Liver (tissue), 3 donors: ENCODE measurements at regions not wholly inside any gene's neighbourhood (a gene's known extent, or its start where the extent isn't known, plus 50 kb on each side); places are given as distances from the start of the nearest gene placed in this dataset.
"Not testable (repeated sequence)": the region's sequence is repeated elsewhere in the genome, so short reads cannot be mapped to it uniquely, and the experiment has no call there.

Experiments
- FOXA1 ChIP-seq: IDR thresholded peaks from 2 replicates; pipeline ENCODE4 v1.6.1; 2016; ENCODE audit warnings: antibody characterized with exemption
- JUND ChIP-seq, 2 donors: IDR thresholded peaks; 2 replicates each; pipeline ENCODE4 v1.6.1; 2016; ENCODE audit warnings: antibody characterized with exemption in 2 of 2
- NR2F2 ChIP-seq: IDR thresholded peaks from 2 replicates; pipeline ENCODE4 v1.6.1; 2016; ENCODE audit warnings: antibody characterized with exemption
- RAD21 ChIP-seq, 2 donors: IDR thresholded peaks; 2 replicates each; pipeline ENCODE4 v1.6.1; 2016; ENCODE audit warnings: antibody characterized with exemption in 2 of 2, mild to moderate bottlenecking in 2 of 2
- TF ChIP-seq, protein P1 (sequence below): IDR thresholded peaks from 2 replicates; pipeline ENCODE4 v1.6.1; 2016; ENCODE audit warnings: antibody characterized with exemption
- TF ChIP-seq, protein P2 (sequence below): IDR thresholded peaks from 2 replicates; pipeline ENCODE4 v1.6.1; 2016; ENCODE audit warnings: antibody characterized with exemption
- TF ChIP-seq, protein P3 (sequence below): fragments of 150-350 bp; IDR thresholded peaks from 2 replicates; pipeline ENCODE4 v1.5.1; 2017; ENCODE audit warnings: improper control_type of control experiment, low read depth, low read length; ENCODE audit not compliant: missing input control
- TF ChIP-seq, protein P4 (sequence below): IDR thresholded peaks from 2 replicates; pipeline ENCODE4 v1.6.1; 2016; ENCODE audit warnings: antibody characterized with exemption, mild to moderate bottlenecking
- TF ChIP-seq, protein P5 (sequence below): IDR thresholded peaks from 2 replicates; pipeline ENCODE4 v1.6.1; 2016; ENCODE audit warnings: antibody characterized with exemption
- donor health status: healthy.
- donor health status: healthy.

GRCh38 chr14:51598924-51599600 lies 52.6 kb upstream of the FRMD6 start:
- TF ChIP-seq, protein P1, sequence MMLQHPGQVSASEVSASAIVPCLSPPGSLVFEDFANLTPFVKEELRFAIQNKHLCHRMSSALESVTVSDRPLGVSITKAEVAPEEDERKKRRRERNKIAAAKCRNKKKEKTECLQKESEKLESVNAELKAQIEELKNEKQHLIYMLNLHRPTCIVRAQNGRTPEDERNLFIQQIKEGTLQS: not testable (repeated sequence)
- TF ChIP-seq, protein P2, sequence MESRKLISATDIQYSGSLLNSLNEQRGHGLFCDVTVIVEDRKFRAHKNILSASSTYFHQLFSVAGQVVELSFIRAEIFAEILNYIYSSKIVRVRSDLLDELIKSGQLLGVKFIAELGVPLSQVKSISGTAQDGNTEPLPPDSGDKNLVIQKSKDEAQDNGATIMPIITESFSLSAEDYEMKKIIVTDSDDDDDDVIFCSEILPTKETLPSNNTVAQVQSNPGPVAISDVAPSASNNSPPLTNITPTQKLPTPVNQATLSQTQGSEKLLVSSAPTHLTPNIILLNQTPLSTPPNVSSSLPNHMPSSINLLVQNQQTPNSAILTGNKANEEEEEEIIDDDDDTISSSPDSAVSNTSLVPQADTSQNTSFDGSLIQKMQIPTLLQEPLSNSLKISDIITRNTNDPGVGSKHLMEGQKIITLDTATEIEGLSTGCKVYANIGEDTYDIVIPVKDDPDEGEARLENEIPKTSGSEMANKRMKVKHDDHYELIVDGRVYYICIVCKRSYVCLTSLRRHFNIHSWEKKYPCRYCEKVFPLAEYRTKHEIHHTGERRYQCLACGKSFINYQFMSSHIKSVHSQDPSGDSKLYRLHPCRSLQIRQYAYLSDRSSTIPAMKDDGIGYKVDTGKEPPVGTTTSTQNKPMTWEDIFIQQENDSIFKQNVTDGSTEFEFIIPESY: not testable (repeated sequence)
- TF ChIP-seq, protein P3, sequence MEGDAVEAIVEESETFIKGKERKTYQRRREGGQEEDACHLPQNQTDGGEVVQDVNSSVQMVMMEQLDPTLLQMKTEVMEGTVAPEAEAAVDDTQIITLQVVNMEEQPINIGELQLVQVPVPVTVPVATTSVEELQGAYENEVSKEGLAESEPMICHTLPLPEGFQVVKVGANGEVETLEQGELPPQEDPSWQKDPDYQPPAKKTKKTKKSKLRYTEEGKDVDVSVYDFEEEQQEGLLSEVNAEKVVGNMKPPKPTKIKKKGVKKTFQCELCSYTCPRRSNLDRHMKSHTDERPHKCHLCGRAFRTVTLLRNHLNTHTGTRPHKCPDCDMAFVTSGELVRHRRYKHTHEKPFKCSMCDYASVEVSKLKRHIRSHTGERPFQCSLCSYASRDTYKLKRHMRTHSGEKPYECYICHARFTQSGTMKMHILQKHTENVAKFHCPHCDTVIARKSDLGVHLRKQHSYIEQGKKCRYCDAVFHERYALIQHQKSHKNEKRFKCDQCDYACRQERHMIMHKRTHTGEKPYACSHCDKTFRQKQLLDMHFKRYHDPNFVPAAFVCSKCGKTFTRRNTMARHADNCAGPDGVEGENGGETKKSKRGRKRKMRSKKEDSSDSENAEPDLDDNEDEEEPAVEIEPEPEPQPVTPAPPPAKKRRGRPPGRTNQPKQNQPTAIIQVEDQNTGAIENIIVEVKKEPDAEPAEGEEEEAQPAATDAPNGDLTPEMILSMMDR: not testable (repeated sequence)
- TF ChIP-seq RAD21 (IDR thresholded peaks at IDR 0.05); FOXA1; JUND (IDR thresholded peaks at IDR 0.05); NR2F2: not testable (repeated sequence)
- TF ChIP-seq, protein P4, sequence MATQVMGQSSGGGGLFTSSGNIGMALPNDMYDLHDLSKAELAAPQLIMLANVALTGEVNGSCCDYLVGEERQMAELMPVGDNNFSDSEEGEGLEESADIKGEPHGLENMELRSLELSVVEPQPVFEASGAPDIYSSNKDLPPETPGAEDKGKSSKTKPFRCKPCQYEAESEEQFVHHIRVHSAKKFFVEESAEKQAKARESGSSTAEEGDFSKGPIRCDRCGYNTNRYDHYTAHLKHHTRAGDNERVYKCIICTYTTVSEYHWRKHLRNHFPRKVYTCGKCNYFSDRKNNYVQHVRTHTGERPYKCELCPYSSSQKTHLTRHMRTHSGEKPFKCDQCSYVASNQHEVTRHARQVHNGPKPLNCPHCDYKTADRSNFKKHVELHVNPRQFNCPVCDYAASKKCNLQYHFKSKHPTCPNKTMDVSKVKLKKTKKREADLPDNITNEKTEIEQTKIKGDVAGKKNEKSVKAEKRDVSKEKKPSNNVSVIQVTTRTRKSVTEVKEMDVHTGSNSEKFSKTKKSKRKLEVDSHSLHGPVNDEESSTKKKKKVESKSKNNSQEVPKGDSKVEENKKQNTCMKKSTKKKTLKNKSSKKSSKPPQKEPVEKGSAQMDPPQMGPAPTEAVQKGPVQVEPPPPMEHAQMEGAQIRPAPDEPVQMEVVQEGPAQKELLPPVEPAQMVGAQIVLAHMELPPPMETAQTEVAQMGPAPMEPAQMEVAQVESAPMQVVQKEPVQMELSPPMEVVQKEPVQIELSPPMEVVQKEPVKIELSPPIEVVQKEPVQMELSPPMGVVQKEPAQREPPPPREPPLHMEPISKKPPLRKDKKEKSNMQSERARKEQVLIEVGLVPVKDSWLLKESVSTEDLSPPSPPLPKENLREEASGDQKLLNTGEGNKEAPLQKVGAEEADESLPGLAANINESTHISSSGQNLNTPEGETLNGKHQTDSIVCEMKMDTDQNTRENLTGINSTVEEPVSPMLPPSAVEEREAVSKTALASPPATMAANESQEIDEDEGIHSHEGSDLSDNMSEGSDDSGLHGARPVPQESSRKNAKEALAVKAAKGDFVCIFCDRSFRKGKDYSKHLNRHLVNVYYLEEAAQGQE: not testable (repeated sequence)
- TF ChIP-seq, protein P5, sequence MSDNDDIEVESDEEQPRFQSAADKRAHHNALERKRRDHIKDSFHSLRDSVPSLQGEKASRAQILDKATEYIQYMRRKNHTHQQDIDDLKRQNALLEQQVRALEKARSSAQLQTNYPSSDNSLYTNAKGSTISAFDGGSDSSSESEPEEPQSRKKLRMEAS: not testable (repeated sequence)
